ENCODE measurements at regions not wholly inside any gene's neighbourhood (a gene's known extent, or its start where the extent isn't known, plus 50 kb on each side); places are given as distances from the start of the nearest gene placed in this dataset.

DNA sequence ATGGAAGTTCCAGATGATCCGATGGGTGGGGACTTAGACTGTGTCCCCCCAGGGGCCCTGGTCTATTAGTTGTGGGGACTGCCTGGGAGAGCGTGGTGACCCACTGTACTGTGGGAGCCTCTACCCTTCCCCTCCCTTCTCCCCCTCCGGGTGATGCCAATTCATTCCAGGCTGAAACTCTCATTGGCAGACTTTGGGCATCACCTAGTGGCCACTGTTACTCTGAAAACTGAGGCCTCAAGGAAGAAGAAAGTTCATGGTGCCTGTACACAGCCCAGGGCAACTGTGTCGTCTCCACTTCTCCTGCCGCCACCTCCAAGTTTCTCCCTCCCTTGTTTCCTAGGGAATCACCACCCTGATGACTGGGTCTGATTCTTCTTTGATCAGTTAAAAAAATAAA, 173.6 kb upstream of the ALG10B start:
- TF ChIP-seq POLR2A (IDR thresholded peaks at IDR 0.05; ENCODE audit: low read depth, low read length) (no peak), TAF1 (IDR thresholded peaks at IDR 0.05; ENCODE audit: low read depth, low read length) (no peak), POLR2AphosphoS5 (IDR thresholded peaks at IDR 0.05; ENCODE audit: low read depth, low read length) (no peak), SPI1 (IDR thresholded peaks at IDR 0.05; ENCODE audit: low read depth, low read length) (no peak), PAX5 (IDR thresholded peaks at IDR 0.05; ENCODE audit: insufficient read depth, low read length, severe bottlenecking) (no peak), POU2F2 (IDR thresholded peaks at IDR 0.05; ENCODE audit: low read depth, low read length) (no peak)

Measured in GM12891 (cell line).